HEK293 (cell line): ENCODE measurements at regions not wholly inside any gene's neighbourhood (a gene's known extent, or its start where the extent isn't known, plus 50 kb on each side); places are given as distances from the start of the nearest gene placed in this dataset.

Experiments
- CTCF ChIA-PET: fragments of 350-600 bp; formaldehyde crosslinking; extraction: SDS; loops from one replicate; lab custom pipeline; 2021; ENCODE audit warnings: antibody characterized with exemption; lab: Yijun Ruan, JAX
- POLR2A ChIA-PET: fragments of 300-600 bp; formaldehyde crosslinking; extraction: SDS; loops from one replicate; lab custom pipeline; 2020; ENCODE audit warnings: antibody characterized with exemption, inconsistent platforms; lab: Yijun Ruan, JAX
- H3K27ac ChIP-seq: fragments of 200-500 bp; sonication (Bioruptor generic); 2 replicates; pipeline ENCODE4 v1.5.1; 2014; ENCODE audit warnings: low read depth, low read length, control low read depth, inconsistent platforms; ENCODE audit errors: extremely low read depth
- H3K36me3 ChIP-seq, 2 experiments: fragments of 200-500 bp in 1 of 2; sonication (Bioruptor generic) in 1 of 2; 1 replicate in 1 of 2; 2 replicates in 1 of 2; pipeline ENCODE4 v1.5.1; 2014 to 2017; ENCODE audit warnings: inconsistent platforms in 2 of 2, low read length in 2 of 2; ENCODE audit not compliant: control insufficient read depth in 2 of 2, insufficient read depth in 1 of 2
- H3K4me1 ChIP-seq: fragments of 200-500 bp; sonication (Bioruptor generic); 2 replicates; pipeline ENCODE4 v1.5.1; 2014; ENCODE audit warnings: mild to moderate bottlenecking, low read length, inconsistent platforms; ENCODE audit not compliant: control insufficient read depth, insufficient read depth
- H3K4me3 ChIP-seq: 2 replicates; pipeline ENCODE4 v1.5.1; 2011; ENCODE audit warnings: low read depth, mild to moderate bottlenecking, control low read depth, low read length, moderate library complexity
- H3K9me3 ChIP-seq: fragments of 200-500 bp; sonication (Bioruptor generic); 2 replicates; pipeline ENCODE4 v1.5.1; 2014; ENCODE audit warnings: low read depth, low read length, inconsistent platforms; ENCODE audit not compliant: control insufficient read depth, insufficient read depth
- BCL11B ChIP-seq: fragments of 450-650 bp; formaldehyde crosslinking; IDR thresholded peaks from 2 replicates; pipeline ENCODE4 v1.5.1; 2016; ENCODE audit warnings: low read depth, missing biosample characterization, missing genetic modification characterization
- MEIS1 ChIP-seq: sonication (generic); formaldehyde crosslinking; IDR thresholded peaks from 2 replicates; pipeline ENCODE4 v1.8.1; 2022; ENCODE audit warnings: missing genetic modification reagents, mild to moderate bottlenecking, borderline replicate concordance
- SETDB1 ChIP-seq: IDR thresholded peaks from one replicate; pipeline ENCODE4 v1.6.1; 2017; ENCODE audit warnings: mild to moderate bottlenecking, low read length, moderate library complexity, mixed read lengths; ENCODE audit not compliant: insufficient read length
- TCF7L2 ChIP-seq: IDR thresholded peaks from 2 replicates; pipeline ENCODE4 v1.6.1; 2011; ENCODE audit warnings: low read depth, mild to moderate bottlenecking, inconsistent platforms, low read length, moderate library complexity, borderline replicate concordance
- YY2 ChIP-seq: fragments of 450-650 bp; formaldehyde crosslinking; IDR thresholded peaks from 2 replicates; pipeline ENCODE4 v1.5.1; 2016; ENCODE audit warnings: missing biosample characterization, missing genetic modification characterization
- ZBTB1 ChIP-seq: fragments of 450-650 bp; formaldehyde crosslinking; IDR thresholded peaks from 2 replicates; pipeline ENCODE4 v1.5.1; 2016; ENCODE audit warnings: missing biosample characterization, missing genetic modification characterization
- ZBTB48 ChIP-seq: fragments of 450-650 bp; formaldehyde crosslinking; IDR thresholded peaks from 2 replicates; pipeline ENCODE4 v1.5.1; 2016; ENCODE audit warnings: missing biosample characterization, missing genetic modification characterization
- ZFP69B ChIP-seq: fragments of 450-650 bp; formaldehyde crosslinking; IDR thresholded peaks from 2 replicates; pipeline ENCODE4 v1.5.1; 2016; ENCODE audit warnings: missing biosample characterization, missing genetic modification characterization
- ZNF175 ChIP-seq: fragments of 450-650 bp; formaldehyde crosslinking; IDR thresholded peaks from 2 replicates; pipeline ENCODE4 v1.5.1; 2016; ENCODE audit warnings: missing biosample characterization, missing genetic modification characterization
- ZNF239 ChIP-seq: fragments of 450-650 bp; formaldehyde crosslinking; IDR thresholded peaks from 2 replicates; pipeline ENCODE4 v1.5.1; 2016; ENCODE audit warnings: missing biosample characterization, missing genetic modification characterization
- ZNF350 ChIP-seq: fragments of 450-650 bp; formaldehyde crosslinking; IDR thresholded peaks from 2 replicates; pipeline ENCODE4 v1.5.0; 2017; ENCODE audit warnings: missing biosample characterization, mild to moderate bottlenecking, missing genetic modification characterization
- ZNF391 ChIP-seq: fragments of 450-650 bp; formaldehyde crosslinking; IDR thresholded peaks from 2 replicates; pipeline ENCODE4 v1.5.1; 2016; ENCODE audit warnings: low read depth, missing biosample characterization, missing genetic modification characterization, borderline replicate concordance
- ZNF394 ChIP-seq: fragments of 450-650 bp; formaldehyde crosslinking; IDR thresholded peaks from 2 replicates; pipeline ENCODE4 v1.5.1; 2016; ENCODE audit warnings: missing biosample characterization, missing genetic modification characterization, mild to moderate bottlenecking, moderate library complexity, borderline replicate concordance
- ZNF48 ChIP-seq: fragments of 450-650 bp; formaldehyde crosslinking; IDR thresholded peaks from 2 replicates; pipeline ENCODE4 v1.5.1; 2016; ENCODE audit warnings: missing biosample characterization, missing genetic modification characterization
- ZNF585B ChIP-seq: fragments of 450-650 bp; formaldehyde crosslinking; IDR thresholded peaks from 2 replicates; pipeline ENCODE4 v1.5.1; 2016; ENCODE audit warnings: missing biosample characterization, missing genetic modification characterization
- ZNF600 ChIP-seq: fragments of 450-650 bp; formaldehyde crosslinking; IDR thresholded peaks from 2 replicates; pipeline ENCODE4 v1.5.1; 2016; ENCODE audit warnings: missing biosample characterization, missing genetic modification characterization
- ZNF654 ChIP-seq: fragments of 450-650 bp; formaldehyde crosslinking; IDR thresholded peaks from 2 replicates; pipeline ENCODE4 v1.5.1; 2016; ENCODE audit warnings: low read depth, missing biosample characterization, missing genetic modification characterization
- ZNF707 ChIP-seq: fragments of 450-650 bp; formaldehyde crosslinking; IDR thresholded peaks from 2 replicates; pipeline ENCODE4 v1.5.1; 2016; ENCODE audit warnings: missing biosample characterization, missing genetic modification characterization
- ZNF837 ChIP-seq: fragments of 450-650 bp; formaldehyde crosslinking; IDR thresholded peaks from 2 replicates; pipeline ENCODE4 v1.5.1; 2016; ENCODE audit warnings: missing biosample characterization, missing genetic modification characterization
- TF ChIP-seq, protein P1 (sequence below): fragments of 450-650 bp; formaldehyde crosslinking; IDR thresholded peaks from 2 replicates; pipeline ENCODE4 v1.5.1; 2016; ENCODE audit warnings: missing biosample characterization, missing genetic modification characterization
- TF ChIP-seq, protein P2 (sequence below): fragments of 450-650 bp; formaldehyde crosslinking; IDR thresholded peaks from 2 replicates; pipeline ENCODE4 v1.5.1; 2016; ENCODE audit warnings: missing biosample characterization, missing genetic modification characterization
- TF ChIP-seq, protein P3 (sequence below): fragments of 450-650 bp; formaldehyde crosslinking; IDR thresholded peaks from 2 replicates; pipeline ENCODE4 v1.5.1; 2016; ENCODE audit warnings: missing biosample characterization, missing genetic modification characterization
- TF ChIP-seq, protein P4 (sequence below): fragments of 450-650 bp; formaldehyde crosslinking; IDR thresholded peaks from 2 replicates; pipeline ENCODE4 v1.5.1; 2016; ENCODE audit warnings: missing biosample characterization, missing genetic modification characterization
- TF ChIP-seq, protein P5 (sequence below): fragments of 450-650 bp; formaldehyde crosslinking; IDR thresholded peaks from 2 replicates; pipeline ENCODE4 v1.5.1; 2016; ENCODE audit warnings: missing biosample characterization, missing genetic modification characterization

DNA sequence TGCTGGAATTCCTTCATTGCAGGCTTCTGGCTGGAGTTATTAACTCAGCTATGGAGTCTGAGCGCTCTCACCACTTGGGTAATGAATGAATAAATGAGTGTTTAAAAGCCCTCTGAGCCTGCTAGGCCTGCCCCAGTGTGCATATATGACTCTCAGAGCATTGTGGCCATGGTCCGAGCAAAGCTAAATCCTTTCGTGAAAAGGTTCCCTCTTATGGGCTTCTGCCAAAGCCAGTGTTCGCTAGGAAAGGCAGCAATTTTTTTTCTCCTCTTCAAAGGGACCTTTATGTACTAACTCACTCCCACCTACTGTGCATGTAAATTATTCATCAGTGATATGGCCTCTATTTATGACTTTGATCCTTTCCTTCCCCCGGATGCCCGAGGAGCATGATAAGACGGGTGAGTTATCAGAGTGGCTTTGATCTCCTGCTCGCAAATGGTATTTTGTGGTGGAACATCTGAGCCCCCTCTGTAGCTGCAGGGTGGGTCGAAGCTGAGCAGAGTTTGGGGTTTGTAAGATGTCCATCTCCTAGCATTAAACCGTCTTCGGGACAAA is 88.6 kb downstream of the LINC00237 start:
- H3K27ac ChIP-seq, result no peak overlapping the region
- ChIA-PET POLR2A (no interaction called here), CTCF (interaction anchor here (1.4 kb wide), 1 partner anchor 10 kb away, joined by 5 read pairs; no protein-coding TSS in a partner anchor)
- H3K36me3 ChIP-seq, result no peaks in the 10 kb centered on the region
- no peaks in the 10 kb centered on the region for H3K9me3 ChIP-seq
- TF ChIP-seq ZNF48 (tag by site-specific recombination) (no peak), TCF7L2 (peak; percentile 35; the same call in 1 of the 2 replicates)
- H3K4me1 ChIP-seq, result no peaks in the 10 kb centered on the region
- no peak overlapping the region for H3K4me3 ChIP-seq

DNA sequence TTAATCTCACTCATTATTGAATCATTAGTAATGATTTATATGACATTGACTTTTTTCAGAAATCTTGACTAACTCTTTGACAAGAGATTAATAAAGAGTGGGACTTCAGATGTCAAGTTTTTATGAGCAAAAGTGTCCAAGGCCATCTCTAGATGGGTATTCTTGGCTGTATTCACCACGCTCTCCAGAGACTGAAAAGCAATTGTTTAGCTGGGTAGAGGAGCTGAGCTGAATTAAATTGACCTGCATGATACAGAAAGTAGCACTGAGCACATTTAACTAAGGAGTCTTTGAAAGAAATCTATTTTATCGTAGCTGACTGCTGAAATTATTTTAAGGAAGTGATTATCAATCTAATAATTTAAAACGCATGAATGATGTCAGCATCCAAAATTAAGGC is 89.4 kb downstream of the LINC00237 start:
- Histone ChIP-seq H3K9me3 (no peaks in the 10 kb centered on the region), H3K4me3 (no peak overlapping the region), H3K36me3 (no peaks in the 10 kb centered on the region), H3K4me1 (no peaks in the 10 kb centered on the region), H3K27ac (no peak overlapping the region)
- TF ChIP-seq, protein P1, sequence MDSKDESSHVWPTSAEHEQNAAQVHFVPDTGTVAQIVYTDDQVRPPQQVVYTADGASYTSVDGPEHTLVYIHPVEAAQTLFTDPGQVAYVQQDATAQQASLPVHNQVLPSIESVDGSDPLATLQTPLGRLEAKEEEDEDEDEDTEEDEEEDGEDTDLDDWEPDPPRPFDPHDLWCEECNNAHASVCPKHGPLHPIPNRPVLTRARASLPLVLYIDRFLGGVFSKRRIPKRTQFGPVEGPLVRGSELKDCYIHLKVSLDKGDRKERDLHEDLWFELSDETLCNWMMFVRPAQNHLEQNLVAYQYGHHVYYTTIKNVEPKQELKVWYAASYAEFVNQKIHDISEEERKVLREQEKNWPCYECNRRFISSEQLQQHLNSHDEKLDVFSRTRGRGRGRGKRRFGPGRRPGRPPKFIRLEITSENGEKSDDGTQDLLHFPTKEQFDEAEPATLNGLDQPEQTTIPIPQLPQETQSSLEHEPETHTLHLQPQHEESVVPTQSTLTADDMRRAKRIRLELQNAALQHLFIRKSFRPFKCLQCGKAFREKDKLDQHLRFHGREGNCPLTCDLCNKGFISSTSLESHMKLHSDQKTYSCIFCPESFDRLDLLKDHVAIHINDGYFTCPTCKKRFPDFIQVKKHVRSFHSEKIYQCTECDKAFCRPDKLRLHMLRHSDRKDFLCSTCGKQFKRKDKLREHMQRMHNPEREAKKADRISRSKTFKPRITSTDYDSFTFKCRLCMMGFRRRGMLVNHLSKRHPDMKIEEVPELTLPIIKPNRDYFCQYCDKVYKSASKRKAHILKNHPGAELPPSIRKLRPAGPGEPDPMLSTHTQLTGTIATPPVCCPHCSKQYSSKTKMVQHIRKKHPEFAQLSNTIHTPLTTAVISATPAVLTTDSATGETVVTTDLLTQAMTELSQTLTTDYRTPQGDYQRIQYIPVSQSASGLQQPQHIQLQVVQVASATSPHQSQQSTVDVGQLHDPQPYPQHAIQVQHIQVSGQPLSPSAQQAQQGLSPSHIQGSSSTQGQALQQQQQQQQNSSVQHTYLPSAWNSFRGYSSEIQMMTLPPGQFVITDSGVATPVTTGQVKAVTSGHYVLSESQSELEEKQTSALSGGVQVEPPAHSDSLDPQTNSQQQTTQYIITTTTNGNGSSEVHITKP (tag by site-specific recombination), result no peak
- no peak for TF ChIP-seq SETDB1
- no peak for TF ChIP-seq ZBTB48 (tag by site-specific recombination)
- TF ChIP-seq, protein P2, sequence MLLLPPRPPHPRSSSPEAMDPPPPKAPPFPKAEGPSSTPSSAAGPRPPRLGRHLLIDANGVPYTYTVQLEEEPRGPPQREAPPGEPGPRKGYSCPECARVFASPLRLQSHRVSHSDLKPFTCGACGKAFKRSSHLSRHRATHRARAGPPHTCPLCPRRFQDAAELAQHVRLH (tag by site-specific recombination), result no peak
- no peak for TF ChIP-seq ZNF350 (tag by site-specific recombination)
- TF ChIP-seq ZNF391 (tag by site-specific recombination), result no peak
- TF ChIP-seq, protein P3, sequence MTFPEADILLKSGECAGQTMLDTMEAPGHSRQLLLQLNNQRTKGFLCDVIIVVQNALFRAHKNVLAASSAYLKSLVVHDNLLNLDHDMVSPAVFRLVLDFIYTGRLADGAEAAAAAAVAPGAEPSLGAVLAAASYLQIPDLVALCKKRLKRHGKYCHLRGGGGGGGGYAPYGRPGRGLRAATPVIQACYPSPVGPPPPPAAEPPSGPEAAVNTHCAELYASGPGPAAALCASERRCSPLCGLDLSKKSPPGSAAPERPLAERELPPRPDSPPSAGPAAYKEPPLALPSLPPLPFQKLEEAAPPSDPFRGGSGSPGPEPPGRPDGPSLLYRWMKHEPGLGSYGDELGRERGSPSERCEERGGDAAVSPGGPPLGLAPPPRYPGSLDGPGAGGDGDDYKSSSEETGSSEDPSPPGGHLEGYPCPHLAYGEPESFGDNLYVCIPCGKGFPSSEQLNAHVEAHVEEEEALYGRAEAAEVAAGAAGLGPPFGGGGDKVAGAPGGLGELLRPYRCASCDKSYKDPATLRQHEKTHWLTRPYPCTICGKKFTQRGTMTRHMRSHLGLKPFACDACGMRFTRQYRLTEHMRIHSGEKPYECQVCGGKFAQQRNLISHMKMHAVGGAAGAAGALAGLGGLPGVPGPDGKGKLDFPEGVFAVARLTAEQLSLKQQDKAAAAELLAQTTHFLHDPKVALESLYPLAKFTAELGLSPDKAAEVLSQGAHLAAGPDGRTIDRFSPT (tag by site-specific recombination), result no peak
- no peak for TF ChIP-seq ZBTB1 (tag by site-specific recombination)
- TF ChIP-seq ZNF600, result no peak
- TF ChIP-seq ZNF585B, result no peak
- POLR2A ChIA-PET, result interaction anchor here (0.7 kb wide), 1 partner anchor 1314 kb away, joined by 3 read pairs; no protein-coding TSS in a partner anchor
- CTCF ChIA-PET, result interaction anchor here (1.4 kb wide), 1 partner anchor 11 kb away, joined by 5 read pairs; no protein-coding TSS in a partner anchor

DNA sequence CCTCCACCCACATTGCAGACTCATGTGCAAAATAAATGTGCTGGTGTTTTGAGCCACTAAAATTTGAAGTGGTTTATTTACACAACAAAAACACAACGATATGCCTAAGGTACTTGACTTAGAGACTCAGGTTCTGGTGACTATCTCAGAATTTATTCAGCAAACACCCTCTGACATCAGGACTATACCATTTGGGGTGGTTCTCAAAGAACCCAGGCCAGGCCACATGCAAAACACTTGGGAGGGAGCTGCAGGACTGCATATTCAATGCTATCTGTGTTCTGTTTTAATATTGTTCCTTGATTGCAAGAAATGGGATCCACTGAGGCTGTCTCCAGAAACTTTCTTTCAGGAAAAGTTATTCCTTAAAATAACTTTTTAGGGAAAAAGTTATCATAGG is 91.6 kb downstream of the LINC00237 start:
- Histone ChIP-seq H3K4me3 (no peak overlapping the region), H3K9me3 (no peaks in the 10 kb centered on the region), H3K4me1 (no peaks in the 10 kb centered on the region), H3K27ac (no peak overlapping the region), H3K36me3 (no peaks in the 10 kb centered on the region)
- CTCF ChIA-PET, result no interaction called here
- POLR2A ChIA-PET, result no interaction called here
- TF ChIP-seq ZNF707 (tag by site-specific recombination), result no peak
- no peak for TF ChIP-seq ZNF239 (tag by site-specific recombination)
- TF ChIP-seq, protein P4, sequence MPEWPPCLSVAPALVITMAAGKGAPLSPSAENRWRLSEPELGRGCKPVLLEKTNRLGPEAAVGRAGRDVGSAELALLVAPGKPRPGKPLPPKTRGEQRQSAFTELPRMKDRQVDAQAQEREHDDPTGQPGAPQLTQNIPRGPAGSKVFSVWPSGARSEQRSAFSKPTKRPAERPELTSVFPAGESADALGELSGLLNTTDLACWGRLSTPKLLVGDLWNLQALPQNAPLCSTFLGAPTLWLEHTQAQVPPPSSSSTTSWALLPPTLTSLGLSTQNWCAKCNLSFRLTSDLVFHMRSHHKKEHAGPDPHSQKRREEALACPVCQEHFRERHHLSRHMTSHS (tag by site-specific recombination), result no peak
- TF ChIP-seq ZNF394 (tag by site-specific recombination), result no peak
- no peak for TF ChIP-seq ZNF175 (tag by site-specific recombination)
- no peak for TF ChIP-seq ZNF837 (tag by site-specific recombination)
- TF ChIP-seq TCF7L2, result no peak
- TF ChIP-seq ZFP69B (tag by site-specific recombination), result no peak
- no peak for TF ChIP-seq YY2
- no peak for TF ChIP-seq BCL11B (tag by site-specific recombination)
- TF ChIP-seq, protein P5, sequence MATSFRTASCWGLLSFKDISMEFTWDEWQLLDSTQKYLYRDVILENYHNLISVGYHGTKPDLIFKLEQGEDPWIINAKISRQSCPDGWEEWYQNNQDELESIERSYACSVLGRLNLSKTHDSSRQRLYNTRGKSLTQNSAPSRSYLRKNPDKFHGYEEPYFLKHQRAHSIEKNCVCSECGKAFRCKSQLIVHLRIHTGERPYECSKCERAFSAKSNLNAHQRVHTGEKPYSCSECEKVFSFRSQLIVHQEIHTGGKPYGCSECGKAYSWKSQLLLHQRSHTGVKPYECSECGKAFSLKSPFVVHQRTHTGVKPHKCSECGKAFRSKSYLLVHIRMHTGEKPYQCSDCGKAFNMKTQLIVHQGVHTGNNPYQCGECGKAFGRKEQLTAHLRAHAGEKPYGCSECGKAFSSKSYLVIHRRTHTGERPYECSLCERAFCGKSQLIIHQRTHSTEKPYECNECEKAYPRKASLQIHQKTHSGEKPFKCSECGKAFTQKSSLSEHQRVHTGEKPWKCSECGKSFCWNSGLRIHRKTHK (tag by site-specific recombination), result no peak
- no peak for TF ChIP-seq ZNF654
- no peak for TF ChIP-seq MEIS1 (CRISPR knock-in tag)
